ENCODE measurements at regions not wholly inside any gene's neighbourhood (a gene's known extent, or its start where the extent isn't known, plus 50 kb on each side); places are given as distances from the start of the nearest gene placed in this dataset.
"Not testable (repeated sequence)": the region's sequence is repeated elsewhere in the genome, so short reads cannot be mapped to it uniquely, and the experiment has no call there.

DNA sequence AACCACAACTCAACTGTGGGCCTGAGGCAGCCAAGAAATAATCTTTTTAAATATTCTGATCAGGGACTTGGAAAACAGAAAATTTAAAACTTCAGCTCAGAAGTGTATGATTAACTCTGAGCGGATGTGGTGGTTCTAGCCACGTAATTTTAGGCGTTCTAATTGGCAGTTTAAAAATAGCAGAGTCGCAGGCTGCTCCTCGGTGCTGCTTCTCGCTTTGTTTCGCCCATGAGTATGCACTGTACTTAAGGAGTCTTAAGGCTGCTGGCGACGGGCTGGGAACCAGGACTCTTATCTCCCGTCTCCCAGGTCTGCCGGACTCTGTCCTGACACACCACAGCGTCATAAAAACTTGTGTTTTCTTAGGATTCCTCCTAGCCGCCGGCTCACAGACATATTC, 113.4 kb upstream of the PELI2 start:
- intact Hi-C loops (cut with micrococcal nuclease), result no loop called here
- peak overlapping the region; percentile 60 for H3K27ac Mint-ChIP-seq
- H3K27me3 Mint-ChIP-seq, result peaks cover 2% of the 10 kb centered on the region
- peaks cover 5% of the 10 kb centered on the region for H3K9me3 Mint-ChIP-seq
- H3K36me3 Mint-ChIP-seq (ENCODE audit: low read depth), result no peaks in the 10 kb centered on the region
- peak overlapping the region; percentile 9 for H3K4me3 Mint-ChIP-seq
- H3K4me1 Mint-ChIP-seq (ENCODE audit: low read depth), result peaks cover 26% of the 10 kb centered on the region

DNA sequence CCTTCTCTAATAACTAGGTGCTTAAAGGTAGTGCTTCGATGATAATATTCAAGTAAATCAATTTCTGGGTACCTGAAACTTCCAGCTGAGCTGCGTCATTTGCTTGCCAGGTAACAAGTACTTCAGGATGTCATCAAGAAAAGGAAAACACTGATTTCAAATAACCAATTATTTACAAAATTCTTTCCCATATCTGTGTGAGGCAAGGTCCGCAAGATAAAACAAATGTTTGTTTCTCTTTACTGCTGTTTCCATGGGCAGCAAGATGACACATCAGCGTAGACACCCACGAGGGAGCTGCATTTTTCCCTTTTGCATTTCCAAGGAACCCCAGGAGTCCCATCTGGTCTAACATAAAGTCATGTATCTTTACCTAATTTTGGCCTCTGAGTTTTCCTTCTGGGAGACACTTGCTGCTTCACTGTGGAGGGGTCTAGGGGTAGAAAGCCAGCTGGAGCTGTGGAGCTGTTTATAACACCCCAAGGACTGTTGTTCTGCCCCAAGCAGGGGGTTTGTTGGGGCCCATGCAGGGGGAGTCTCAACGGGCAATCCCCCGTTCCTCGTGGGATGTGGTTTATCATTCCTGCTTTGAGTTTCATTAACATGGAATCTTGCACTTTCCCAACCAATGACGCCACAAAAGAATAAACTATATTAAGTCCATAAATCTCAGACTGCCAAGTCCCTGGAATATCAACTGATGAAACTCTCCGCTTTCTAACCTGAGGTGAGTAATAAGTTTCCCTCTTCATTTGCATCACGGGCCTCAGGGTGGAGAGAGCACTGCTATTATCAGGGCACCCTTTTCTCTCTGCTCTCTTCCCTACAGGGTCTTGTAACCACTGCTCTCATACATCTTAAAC, 112.8 kb upstream of the PELI2 start:
- peak overlapping the region; percentile 60 for H3K27ac Mint-ChIP-seq
- H3K36me3 Mint-ChIP-seq (ENCODE audit: low read depth), result no peaks in the 10 kb centered on the region
- peaks cover 26% of the 10 kb centered on the region for H3K4me1 Mint-ChIP-seq (ENCODE audit: low read depth)
- no peak overlapping the region for H3K4me3 Mint-ChIP-seq
- intact Hi-C loops (cut with micrococcal nuclease), result no loop called here
- H3K27me3 Mint-ChIP-seq, result peaks cover 2% of the 10 kb centered on the region
- peaks cover 5% of the 10 kb centered on the region for H3K9me3 Mint-ChIP-seq

DNA sequence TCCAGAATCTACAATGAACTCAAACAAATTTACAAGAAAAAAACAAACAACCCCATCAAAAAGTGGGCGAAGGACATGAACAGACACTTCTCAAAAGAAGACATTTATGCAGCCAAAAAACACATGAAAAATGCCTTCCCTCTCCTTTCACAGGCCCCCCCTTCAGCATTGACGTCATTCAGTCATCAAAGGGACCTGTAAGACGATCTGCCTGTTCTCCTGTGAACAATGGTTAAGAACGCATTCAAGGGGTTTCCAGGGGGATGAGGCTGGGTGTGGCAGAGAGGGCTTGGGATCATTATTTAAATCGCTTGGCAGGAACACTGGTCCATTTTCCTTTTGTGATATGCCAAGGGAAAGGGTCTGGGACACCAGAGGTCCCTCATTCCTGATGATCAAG, 110.7 kb upstream of the PELI2 start:
- intact Hi-C loops (cut with micrococcal nuclease); H3K27me3 Mint-ChIP-seq; H3K4me3 Mint-ChIP-seq; H3K9me3 Mint-ChIP-seq; H3K36me3 Mint-ChIP-seq (ENCODE audit: low read depth); H3K27ac Mint-ChIP-seq: not testable (repeated sequence)
- peaks cover 26% of the 10 kb centered on the region for H3K4me1 Mint-ChIP-seq (ENCODE audit: low read depth)

DNA sequence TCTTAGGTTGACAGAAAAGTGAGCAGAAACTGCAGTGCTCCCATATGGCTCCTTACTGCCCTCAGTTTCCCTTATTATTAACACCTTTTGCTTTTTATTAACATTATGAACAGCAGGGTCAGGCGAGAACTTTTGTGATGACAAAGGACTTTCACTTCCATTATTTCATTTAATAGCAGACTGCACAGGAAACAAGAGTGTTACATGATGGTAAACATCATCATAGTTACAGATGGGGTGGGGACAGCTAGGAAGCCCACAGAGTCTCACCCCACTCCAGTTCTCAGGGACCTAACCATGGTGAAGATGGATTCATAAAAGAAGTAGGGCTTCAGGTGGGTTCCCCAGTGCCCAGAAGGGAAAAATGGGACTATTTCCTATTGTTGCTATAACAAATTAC, 110.1 kb upstream of the PELI2 start:
- Mint-ChIP-seq H3K4me3 (no peak overlapping the region), H3K4me1 (ENCODE audit: low read depth) (peaks cover 26% of the 10 kb centered on the region), H3K36me3 (ENCODE audit: low read depth) (no peaks in the 10 kb centered on the region), H3K27ac (no peak overlapping the region), H3K27me3 (peaks cover 2% of the 10 kb centered on the region), H3K9me3 (peaks cover 5% of the 10 kb centered on the region)
- intact Hi-C loops (cut with micrococcal nuclease), result no loop called here

DNA sequence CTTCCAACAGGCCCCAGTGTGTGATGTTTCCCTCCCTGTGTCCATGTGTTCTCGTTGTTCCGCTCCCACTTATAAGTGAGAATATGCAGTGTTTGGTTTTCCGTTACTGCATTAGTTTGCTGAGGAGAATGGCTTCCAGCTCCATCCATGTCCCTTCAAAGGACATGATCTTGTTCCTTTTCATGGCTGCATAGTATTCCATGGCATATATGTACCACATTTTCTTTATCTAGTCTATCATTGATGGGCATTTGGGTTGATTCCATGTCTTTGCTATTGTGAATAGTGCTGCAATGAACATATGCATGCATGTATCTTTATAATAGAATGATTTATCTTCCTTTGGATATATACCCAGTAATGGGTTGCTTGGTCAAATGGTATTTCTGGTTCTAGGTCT, 109.5 kb upstream of the PELI2 start:
- H3K4me3 Mint-ChIP-seq, result not testable (repeated sequence)

DNA sequence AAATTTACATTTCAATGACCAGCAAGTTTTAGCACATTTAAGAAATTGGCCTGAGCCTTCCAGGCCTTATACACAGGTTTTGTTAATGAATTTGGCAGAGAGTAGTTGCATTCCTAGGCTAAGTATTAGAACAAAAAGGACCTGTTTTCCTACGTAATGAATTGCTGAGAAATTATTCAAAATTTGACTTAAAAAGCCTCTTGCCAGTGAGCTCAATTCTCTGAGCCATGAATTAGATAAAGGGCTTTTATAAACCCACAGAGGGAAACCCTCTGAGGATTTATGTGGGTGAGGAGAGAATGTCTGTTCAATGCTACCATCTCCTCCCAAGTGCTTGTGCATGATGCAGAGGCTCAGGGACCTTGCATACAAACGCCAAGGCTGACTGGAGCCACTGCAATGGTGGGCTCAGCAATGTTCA, 94.5 kb upstream of the PELI2 start:
- peaks cover 1% of the 10 kb centered on the region for H3K27me3 Mint-ChIP-seq
- no peaks in the 10 kb centered on the region for H3K36me3 Mint-ChIP-seq (ENCODE audit: low read depth)
- H3K4me1 Mint-ChIP-seq (ENCODE audit: low read depth), result no peaks in the 10 kb centered on the region
- intact Hi-C loops (cut with micrococcal nuclease), result no loop called here
- peaks cover 12% of the 10 kb centered on the region for H3K9me3 Mint-ChIP-seq
- no peak overlapping the region for H3K27ac Mint-ChIP-seq
- no peak overlapping the region for H3K4me3 Mint-ChIP-seq

More for the DNA sequence above, 109.5 kb upstream of the PELI2 start:
- H3K36me3 Mint-ChIP-seq (ENCODE audit: low read depth); H3K27ac Mint-ChIP-seq; H3K9me3 Mint-ChIP-seq; H3K27me3 Mint-ChIP-seq; intact Hi-C loops (cut with micrococcal nuclease): not testable (repeated sequence)
- H3K4me1 Mint-ChIP-seq (ENCODE audit: low read depth), result peaks cover 26% of the 10 kb centered on the region

DNA sequence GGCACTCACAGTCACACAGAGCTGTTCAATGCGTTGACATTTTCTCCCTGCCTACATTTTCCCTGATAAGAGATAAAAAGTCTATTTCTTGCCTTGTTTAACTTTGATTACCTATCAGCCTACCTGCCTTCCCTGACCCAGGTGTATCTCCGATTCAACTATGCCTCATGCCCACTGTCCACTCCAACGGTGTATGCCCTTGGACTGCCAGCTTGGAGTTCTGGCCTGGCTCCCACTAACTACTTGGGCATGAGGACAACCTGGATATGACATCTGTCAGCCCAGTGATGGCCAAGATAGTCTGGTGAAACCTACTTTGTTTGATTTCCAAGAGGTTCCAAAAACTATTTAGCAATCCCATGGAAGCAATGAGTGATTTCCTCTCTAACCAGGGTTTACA, 93.0 kb upstream of the PELI2 start:
- peaks cover 2% of the 10 kb centered on the region for H3K9me3 Mint-ChIP-seq
- H3K36me3 Mint-ChIP-seq (ENCODE audit: low read depth), result no peaks in the 10 kb centered on the region
- H3K4me1 Mint-ChIP-seq (ENCODE audit: low read depth), result no peaks in the 10 kb centered on the region
- H3K4me3 Mint-ChIP-seq, result no peak overlapping the region
- H3K27ac Mint-ChIP-seq, result no peak overlapping the region
- intact Hi-C loops (cut with micrococcal nuclease), result no loop called here
- no peaks in the 10 kb centered on the region for H3K27me3 Mint-ChIP-seq

DNA sequence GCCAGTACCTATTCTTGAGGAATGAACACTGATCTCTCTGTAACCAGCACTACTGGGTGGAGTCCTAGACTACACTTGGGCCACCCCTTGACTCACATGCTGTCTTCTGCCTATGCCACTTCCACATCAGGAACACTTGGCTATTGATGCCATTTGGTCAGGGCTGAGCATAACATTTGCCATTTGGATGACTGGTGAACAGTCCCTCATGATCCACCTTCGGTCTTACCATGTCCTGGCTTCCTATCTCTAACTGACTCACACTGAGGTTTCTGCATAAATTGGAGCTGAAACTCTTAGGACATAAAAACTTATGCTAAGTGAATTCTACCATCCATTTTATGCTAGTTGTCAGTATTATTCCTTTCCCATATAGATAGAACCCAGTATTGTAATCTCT, 91.7 kb upstream of the PELI2 start:
- no peaks in the 10 kb centered on the region for H3K36me3 Mint-ChIP-seq (ENCODE audit: low read depth)
- H3K27ac Mint-ChIP-seq, result no peak overlapping the region
- intact Hi-C loops (cut with micrococcal nuclease), result no loop called here
- H3K27me3 Mint-ChIP-seq, result no peaks in the 10 kb centered on the region
- no peaks in the 10 kb centered on the region for H3K4me1 Mint-ChIP-seq (ENCODE audit: low read depth)
- H3K4me3 Mint-ChIP-seq, result no peak overlapping the region
- no peaks in the 10 kb centered on the region for H3K9me3 Mint-ChIP-seq

DNA sequence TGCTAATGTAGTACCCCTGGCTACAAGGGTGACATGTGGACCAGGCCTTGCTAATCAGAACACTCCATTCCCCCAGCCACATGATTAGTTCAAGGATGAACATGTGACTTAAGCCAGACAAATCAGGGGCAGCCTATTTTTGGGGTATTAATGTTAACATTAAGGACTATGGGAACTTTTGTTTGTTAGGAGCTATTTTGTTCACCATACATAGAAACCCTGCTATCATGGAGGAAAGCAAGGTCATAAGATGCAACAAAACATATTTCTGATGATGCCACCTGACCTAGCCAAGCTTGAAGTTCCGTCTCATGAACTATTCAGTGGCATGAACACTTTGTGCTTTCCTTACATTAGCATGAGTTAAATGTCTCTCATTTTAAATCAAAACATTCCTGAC, 90.8 kb upstream of the PELI2 start:
- H3K4me3 Mint-ChIP-seq, result no peak overlapping the region
- no peaks in the 10 kb centered on the region for H3K4me1 Mint-ChIP-seq (ENCODE audit: low read depth)
- H3K27ac Mint-ChIP-seq, result no peak overlapping the region
- no peaks in the 10 kb centered on the region for H3K9me3 Mint-ChIP-seq
- no peaks in the 10 kb centered on the region for H3K36me3 Mint-ChIP-seq (ENCODE audit: low read depth)
- no peaks in the 10 kb centered on the region for H3K27me3 Mint-ChIP-seq
- intact Hi-C loops (cut with micrococcal nuclease), result no loop called here

DNA sequence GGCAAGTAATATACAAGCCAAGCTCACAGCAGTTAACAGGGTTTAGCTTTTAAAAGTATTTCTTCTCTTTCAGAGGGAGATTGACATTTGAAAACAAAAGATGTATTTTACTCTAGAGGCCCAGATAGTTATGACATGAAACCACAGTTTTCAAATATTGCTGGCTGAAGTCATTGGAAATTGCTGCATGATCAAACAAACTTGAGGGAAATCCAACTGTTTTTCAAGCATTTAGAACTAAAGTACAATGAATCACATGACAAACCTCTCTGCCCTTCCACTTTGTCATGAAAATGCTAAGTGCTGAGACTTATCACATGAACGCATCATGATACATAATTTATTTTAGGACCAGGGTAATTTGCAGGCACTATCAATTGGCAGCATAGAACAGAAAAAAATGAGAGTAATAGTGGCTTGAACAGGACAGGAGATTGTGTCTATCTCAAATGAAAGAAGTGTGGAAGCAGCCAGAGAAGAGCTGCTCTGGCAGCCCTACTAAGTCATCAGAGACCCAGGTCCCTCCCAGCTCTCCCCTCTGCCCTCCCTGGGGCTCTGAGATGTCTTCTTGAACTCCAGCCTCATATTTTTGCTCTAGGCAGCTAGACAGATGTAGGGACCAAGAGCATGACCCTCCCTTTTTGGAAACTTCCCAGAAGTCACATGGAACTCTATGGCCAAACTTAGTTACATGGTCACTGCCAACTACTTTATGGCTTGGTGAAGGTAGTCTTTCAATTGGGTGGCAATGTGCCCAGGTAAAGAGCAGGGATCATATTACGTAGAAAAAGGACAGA, 90.1 kb upstream of the PELI2 start:
- Mint-ChIP-seq H3K27me3 (no peaks in the 10 kb centered on the region), H3K4me1 (ENCODE audit: low read depth) (no peaks in the 10 kb centered on the region), H3K4me3 (no peak overlapping the region), H3K36me3 (ENCODE audit: low read depth) (no peaks in the 10 kb centered on the region), H3K27ac (no peak overlapping the region), H3K9me3 (no peaks in the 10 kb centered on the region)
- intact Hi-C loops (cut with micrococcal nuclease), result no loop called here

DNA sequence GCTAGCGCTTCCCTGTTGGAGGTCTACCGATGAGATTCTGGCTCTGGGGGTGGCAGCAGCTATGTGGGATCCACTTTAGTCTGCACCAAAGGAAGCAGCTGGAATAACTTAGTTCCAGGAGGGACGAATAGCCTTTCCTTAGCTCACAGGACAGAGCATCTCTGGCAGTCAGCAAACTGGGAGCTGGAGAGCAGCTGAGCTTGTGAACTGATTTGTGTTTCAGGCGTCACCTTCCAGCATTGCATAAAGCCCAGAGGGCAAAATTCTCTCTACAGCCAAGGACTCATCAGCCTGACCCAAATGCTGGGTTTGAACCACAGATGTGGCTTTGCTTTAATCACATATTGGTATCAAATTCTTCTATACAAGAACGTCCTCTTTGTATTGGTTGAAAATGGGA, 81.9 kb upstream of the PELI2 start:
- H3K9me3 Mint-ChIP-seq, result no peaks in the 10 kb centered on the region
- intact Hi-C loops (cut with micrococcal nuclease), result no loop called here

DNA sequence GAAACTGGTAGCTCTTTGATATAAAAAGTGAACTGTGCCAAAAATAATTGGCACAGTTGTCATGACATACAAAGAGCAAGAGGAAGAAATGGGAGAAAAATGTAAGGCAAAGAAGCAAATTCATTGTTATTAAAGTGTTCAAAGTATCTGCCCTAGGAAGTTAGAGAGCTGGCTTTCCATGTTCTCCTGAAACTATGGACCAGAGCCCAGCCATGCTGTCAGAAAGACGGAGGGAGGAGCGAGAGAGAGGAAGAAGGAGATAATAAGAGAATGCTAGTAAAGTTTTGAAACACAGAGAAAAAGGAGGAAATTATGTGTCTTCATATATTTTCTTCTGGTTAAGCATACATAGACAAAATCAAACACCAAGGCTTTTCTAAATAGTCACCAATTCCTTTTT, 78.1 kb upstream of the PELI2 start:
- Mint-ChIP-seq H3K4me1 (ENCODE audit: low read depth) (no peaks in the 10 kb centered on the region), H3K27ac (no peak overlapping the region), H3K9me3 (no peaks in the 10 kb centered on the region), H3K4me3 (no peak overlapping the region), H3K36me3 (ENCODE audit: low read depth) (no peaks in the 10 kb centered on the region), H3K27me3 (peaks cover 1% of the 10 kb centered on the region)
- intact Hi-C loops (cut with micrococcal nuclease), result no loop called here

More for the DNA sequence above, 81.9 kb upstream of the PELI2 start:
- H3K36me3 Mint-ChIP-seq (ENCODE audit: low read depth), result no peaks in the 10 kb centered on the region
- no peak overlapping the region for H3K27ac Mint-ChIP-seq
- no peak overlapping the region for H3K4me3 Mint-ChIP-seq
- H3K4me1 Mint-ChIP-seq (ENCODE audit: low read depth), result no peaks in the 10 kb centered on the region
- peaks cover 1% of the 10 kb centered on the region for H3K27me3 Mint-ChIP-seq

DNA sequence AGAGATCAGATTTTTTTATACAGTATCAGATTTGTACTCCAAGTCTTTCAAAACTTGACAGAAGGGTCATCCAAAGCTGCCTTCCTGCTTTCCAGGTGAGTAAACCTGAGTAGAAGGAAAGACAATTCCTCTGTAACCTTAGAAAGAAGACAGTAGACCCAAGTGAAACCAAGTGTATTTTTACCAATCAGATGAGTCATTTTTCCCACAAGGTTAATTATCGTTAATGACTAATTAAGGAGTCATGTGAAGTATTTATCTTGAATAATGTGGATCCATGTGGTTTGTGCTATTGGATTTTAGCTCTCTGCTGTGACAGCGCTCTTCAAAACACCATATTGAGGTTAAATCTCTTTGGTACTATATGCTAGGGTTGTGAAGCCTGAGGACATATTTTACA, 74.0 kb upstream of the PELI2 start:
- H3K4me1 Mint-ChIP-seq (ENCODE audit: low read depth), result no peaks in the 10 kb centered on the region
- intact Hi-C loops (cut with micrococcal nuclease), result no loop called here
- H3K27me3 Mint-ChIP-seq, result peaks cover 1% of the 10 kb centered on the region
- H3K4me3 Mint-ChIP-seq, result no peak overlapping the region
- H3K36me3 Mint-ChIP-seq (ENCODE audit: low read depth), result no peaks in the 10 kb centered on the region
- H3K27ac Mint-ChIP-seq, result no peak overlapping the region
- H3K9me3 Mint-ChIP-seq, result no peaks in the 10 kb centered on the region

DNA sequence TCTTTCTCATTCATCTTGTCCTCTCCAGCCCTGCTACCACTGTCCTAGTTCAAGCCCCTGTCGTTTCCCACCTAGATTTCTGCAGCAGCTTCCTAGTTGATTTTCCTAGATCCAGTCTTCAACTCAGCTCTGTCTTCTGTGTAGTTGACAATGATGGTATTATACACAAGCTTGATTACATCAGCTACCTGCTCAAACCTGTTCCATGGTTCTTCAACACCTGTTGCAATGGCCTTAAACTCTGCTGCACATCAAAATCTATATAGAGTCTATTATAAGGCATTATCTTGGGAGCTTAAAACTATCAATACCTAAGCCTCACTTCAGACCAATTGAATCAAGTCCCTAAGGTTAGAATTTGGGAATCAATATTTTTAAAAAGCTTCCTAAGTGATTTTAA, 71.7 kb upstream of the PELI2 start:
- Mint-ChIP-seq H3K9me3 (no peaks in the 10 kb centered on the region), H3K27ac (no peak overlapping the region), H3K4me1 (ENCODE audit: low read depth) (no peaks in the 10 kb centered on the region), H3K36me3 (ENCODE audit: low read depth) (no peaks in the 10 kb centered on the region), H3K4me3 (no peak overlapping the region), H3K27me3 (no peaks in the 10 kb centered on the region)
- intact Hi-C loops (cut with micrococcal nuclease), result no loop called here

All from dendritic cell treated with granulocyte-macrophage colony-stimulating factor and Interleukin-4, amounts not matched to agents 40 ng/mL and 50 ng/mL, for 4 days (primary cell).